AG04449 (cell line): ENCODE measurements at regions not wholly inside any gene's neighbourhood (a gene's known extent, or its start where the extent isn't known, plus 50 kb on each side); places are given as distances from the start of the nearest gene placed in this dataset.

Experiments used
- CTCF ChIA-PET: fragments of 350-600 bp; formaldehyde crosslinking; extraction: SDS; loops from one replicate; lab custom pipeline; 2021; ENCODE audit warnings: antibody characterized with exemption; lab: Yijun Ruan, JAX
- POLR2A ChIA-PET: fragments of 400-600, 350-600 bp; formaldehyde crosslinking; extraction: SDS; loops from one replicate; lab custom pipeline; 2020; ENCODE audit warnings: antibody characterized with exemption, inconsistent platforms; lab: Yijun Ruan, JAX
- DNase-seq: peaks from one replicate; pipeline ENCODE4 v3.0.0-alpha.2; 2010; ENCODE audit warnings: low read depth, low spot score
- H3K4me3 ChIP-seq: 2 replicates; pipeline ENCODE4 v1.5.1; 2011; ENCODE audit warnings: low read depth, mild to moderate bottlenecking, control low read depth, low read length
- TF ChIP-seq, protein P1 (sequence below): IDR thresholded peaks from one replicate; pipeline ENCODE4 v1.5.1; 2011; ENCODE audit warnings: mild to moderate bottlenecking, moderate library complexity, low read length, control low read depth, inconsistent platforms; ENCODE audit not compliant: insufficient read depth; ENCODE audit errors: missing control alignments

DNA sequence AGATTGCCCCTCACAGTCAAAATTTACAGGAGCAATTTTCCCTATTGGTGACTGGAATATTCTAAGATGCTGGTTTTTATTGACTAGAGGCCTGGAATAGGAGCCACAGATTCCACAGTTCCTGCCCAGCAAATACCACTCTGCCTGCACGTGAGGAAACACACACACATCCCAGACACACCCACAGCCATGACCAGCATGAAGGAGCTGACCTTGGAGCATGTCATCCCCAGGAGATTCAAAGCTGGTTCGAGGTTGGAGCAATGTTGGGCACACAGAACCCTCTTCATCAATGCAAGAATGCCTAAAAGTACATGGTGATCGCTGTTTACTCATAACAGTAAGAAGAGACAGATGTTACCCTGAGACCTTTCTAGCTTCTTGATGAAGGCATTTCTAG is 244.6 kb upstream of the FOXQ1 start:
- ChIA-PET POLR2A (no interaction called here), CTCF (no interaction called here)
- no peak for DNase-seq
- no peak overlapping the region for H3K4me3 ChIP-seq
- TF ChIP-seq, protein P1, sequence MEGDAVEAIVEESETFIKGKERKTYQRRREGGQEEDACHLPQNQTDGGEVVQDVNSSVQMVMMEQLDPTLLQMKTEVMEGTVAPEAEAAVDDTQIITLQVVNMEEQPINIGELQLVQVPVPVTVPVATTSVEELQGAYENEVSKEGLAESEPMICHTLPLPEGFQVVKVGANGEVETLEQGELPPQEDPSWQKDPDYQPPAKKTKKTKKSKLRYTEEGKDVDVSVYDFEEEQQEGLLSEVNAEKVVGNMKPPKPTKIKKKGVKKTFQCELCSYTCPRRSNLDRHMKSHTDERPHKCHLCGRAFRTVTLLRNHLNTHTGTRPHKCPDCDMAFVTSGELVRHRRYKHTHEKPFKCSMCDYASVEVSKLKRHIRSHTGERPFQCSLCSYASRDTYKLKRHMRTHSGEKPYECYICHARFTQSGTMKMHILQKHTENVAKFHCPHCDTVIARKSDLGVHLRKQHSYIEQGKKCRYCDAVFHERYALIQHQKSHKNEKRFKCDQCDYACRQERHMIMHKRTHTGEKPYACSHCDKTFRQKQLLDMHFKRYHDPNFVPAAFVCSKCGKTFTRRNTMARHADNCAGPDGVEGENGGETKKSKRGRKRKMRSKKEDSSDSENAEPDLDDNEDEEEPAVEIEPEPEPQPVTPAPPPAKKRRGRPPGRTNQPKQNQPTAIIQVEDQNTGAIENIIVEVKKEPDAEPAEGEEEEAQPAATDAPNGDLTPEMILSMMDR, result no peak

GRCh38 chr6:1066449-1067090 is 245.3 kb upstream of the FOXQ1 start:
- DNase-seq, result no peak
- ChIA-PET CTCF (no interaction called here), POLR2A (no interaction called here)
- no peak overlapping the region for H3K4me3 ChIP-seq
- TF ChIP-seq, protein P1, result no peak

- TF ChIP-seq, protein P1, result no peak
- CTCF ChIA-PET, result no interaction called here
Measured at GRCh38 chr6:1065986-1066385, 245.9 kb upstream of the FOXQ1 start.

DNA sequence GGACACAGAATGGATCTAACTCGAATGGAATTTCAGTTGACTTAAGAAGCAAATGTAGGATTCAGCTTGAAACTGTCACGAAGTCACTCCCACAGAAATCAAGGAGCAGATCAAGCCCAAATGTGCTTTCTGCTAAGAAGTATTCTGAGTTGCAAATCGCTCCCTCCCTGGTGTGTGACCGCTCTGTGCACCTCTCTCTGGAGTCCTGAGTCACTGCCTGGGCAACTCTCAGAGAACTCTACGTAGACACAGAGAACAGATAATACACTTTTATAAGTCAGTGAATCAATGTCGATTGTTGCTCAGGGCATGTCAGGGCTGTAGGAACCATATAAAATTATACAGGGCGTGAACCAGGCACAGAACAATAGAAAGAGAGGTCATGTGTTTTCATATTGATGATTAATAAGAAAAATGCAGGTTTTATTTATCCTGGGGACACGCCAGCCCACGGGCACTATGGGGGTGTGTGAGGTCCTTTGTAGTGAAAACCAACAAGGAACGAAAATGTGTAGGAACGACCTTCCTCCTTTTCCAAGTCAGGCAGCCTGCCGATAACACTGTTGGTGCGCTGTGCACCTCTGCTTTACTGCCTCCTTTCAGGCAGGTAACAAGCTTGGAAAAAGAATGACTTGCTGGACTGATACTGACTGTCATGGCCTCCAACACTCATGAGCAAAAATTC is 248.1 kb upstream of the FOXQ1 start:
- TF ChIP-seq, protein P1, result no peak
- ChIA-PET POLR2A (no interaction called here), CTCF (interaction anchor here (1.3 kb wide), 1 partner anchor 266 kb away, joined by 3 read pairs; no protein-coding TSS in a partner anchor)
- no peak for DNase-seq
- H3K4me3 ChIP-seq, result no peak overlapping the region

More at GRCh38 chr6:1065986-1066385, 245.9 kb upstream of the FOXQ1 start:
- POLR2A ChIA-PET, result no interaction called here
- H3K4me3 ChIP-seq, result no peak overlapping the region
- DNase-seq, result no peak

- no peak overlapping the region for H3K4me3 ChIP-seq
- no peak for DNase-seq
- TF ChIP-seq, protein P1, result no peak
- POLR2A ChIA-PET, result no interaction called here
- CTCF ChIA-PET, result interaction anchor here (1.3 kb wide), 1 partner anchor 265 kb away, joined by 3 read pairs; no protein-coding TSS in a partner anchor
Measured at GRCh38 chr6:1062786-1063545, 248.9 kb upstream of the FOXQ1 start.

GRCh38 chr6:1059596-1059995 is 252.3 kb upstream of the FOXQ1 start:
- CTCF ChIA-PET, result no interaction called here
- H3K4me3 ChIP-seq, result no peak overlapping the region
- TF ChIP-seq, protein P1, result no peak
- POLR2A ChIA-PET, result no interaction called here
- no peak for DNase-seq
